HCT116 (cell line): ENCODE measurements at regions not wholly inside any gene's neighbourhood (a gene's known extent, or its start where the extent isn't known, plus 50 kb on each side); places are given as distances from the start of the nearest gene placed in this dataset.

ENCODE experiments used
- ATF3 ChIP-seq: IDR thresholded peaks from 2 replicates; pipeline ENCODE4 v1.6.1; 2012
- CEBPB ChIP-seq: IDR thresholded peaks from 2 replicates; pipeline ENCODE4 v1.6.1; 2012; ENCODE audit warnings: low read depth
- CTCF ChIP-seq, 3 experiments: fragments of 200-600 bp in 1 of 3; sonication (generic) in 1 of 3; IDR thresholded peaks in 2 of 3; conservative IDR thresholded peaks in 1 of 3; 2 replicates each; pipeline ENCODE4 v1.5.1; 2012 to 2017; ENCODE audit warnings: low read depth in 2 of 3, low read length in 2 of 3, antibody characterized with exemption in 1 of 3, borderline replicate concordance in 1 of 3, control low read depth in 1 of 3, mild to moderate bottlenecking in 1 of 3, mixed read lengths in 1 of 3, mixed run types in 1 of 3, moderate library complexity in 1 of 3; ENCODE audit not compliant: insufficient read depth in 1 of 3
- EZH2 ChIP-seq: fragments of 200-600 bp; sonication (generic); IDR thresholded peaks from 2 replicates; pipeline ENCODE4 v1.6.1; 2017; ENCODE audit warnings: antibody characterized with exemption, mixed run types
- EZH2phosphoT487 ChIP-seq: fragments of 200-600 bp; IDR thresholded peaks from 2 replicates; pipeline ENCODE4 v1.6.1; 2018; ENCODE audit warnings: antibody characterized with exemption, borderline replicate concordance
- JUND ChIP-seq: IDR thresholded peaks from 2 replicates; pipeline ENCODE4 v1.6.1; 2012
- MAX ChIP-seq: IDR thresholded peaks from 2 replicates; pipeline ENCODE4 v1.6.1; 2012
- POLR2A ChIP-seq: IDR thresholded peaks from 2 replicates; pipeline ENCODE4 v1.7.0; 2011; ENCODE audit warnings: borderline replicate concordance; ENCODE audit not compliant: insufficient read depth, insufficient read length; ENCODE audit errors: extremely low read depth
- POLR2AphosphoS5 ChIP-seq: IDR thresholded peaks from 2 replicates; pipeline ENCODE4 v1.6.1; 2011; ENCODE audit warnings: mild to moderate bottlenecking, low read depth, low read length, moderate library complexity
- RAD21 ChIP-seq: IDR thresholded peaks from 2 replicates; pipeline ENCODE4 v1.6.1; 2012; ENCODE audit warnings: low read depth, mild to moderate bottlenecking
- SIN3A ChIP-seq: IDR thresholded peaks from 2 replicates; pipeline ENCODE4 v1.6.1; 2012; ENCODE audit warnings: low read depth
- SP1 ChIP-seq: IDR thresholded peaks from 2 replicates; pipeline ENCODE4 v1.6.1; 2012; ENCODE audit warnings: low read depth
- SRF ChIP-seq: IDR thresholded peaks from 2 replicates; pipeline ENCODE4 v1.6.1; 2012; ENCODE audit warnings: low read depth
- TCF7L2 ChIP-seq: IDR thresholded peaks from 2 replicates; pipeline ENCODE4 v1.7.0; 2011; ENCODE audit warnings: borderline replicate concordance, inconsistent platforms; ENCODE audit not compliant: insufficient read depth, insufficient read length; ENCODE audit errors: extremely low read depth

- TF ChIP-seq ATF3, result no peak
- TF ChIP-seq EZH2phosphoT487, result no peak
- TF ChIP-seq EZH2, result no peak
- TF ChIP-seq MAX, result no peak
- no peak for TF ChIP-seq SIN3A
- no peak for TF ChIP-seq POLR2A
- TF ChIP-seq CTCF (IDR thresholded peaks at IDR 0.05 in 2 of 3, conservative IDR thresholded peaks at IDR 0.05 in 1 of 3; ENCODE audit: borderline replicate concordance in 1 of 3, insufficient read depth in 1 of 3, low read depth in 2 of 3, low read length in 2 of 3), result no peak
- TF ChIP-seq POLR2AphosphoS5, result no peak
- TF ChIP-seq RAD21, result no peak
- no peak for TF ChIP-seq CEBPB
- TF ChIP-seq SRF, result no peak
- TF ChIP-seq TCF7L2, result no peak
- TF ChIP-seq JUND, result no peak
- TF ChIP-seq SP1, result no peak
Measured at GRCh38 chr3:176776622-176777175, 420.6 kb downstream of the TBL1XR1 start.
